Chondrocyte (in vitro differentiated cells): ENCODE measurements at regions not wholly inside any gene's neighbourhood (a gene's known extent, or its start where the extent isn't known, plus 50 kb on each side); places are given as distances from the start of the nearest gene placed in this dataset.

Source experiments
- DNase-seq: peaks from one replicate; pipeline ENCODE4 v3.0.0; 2021; ENCODE audit warnings: mixed read lengths, low spot score
- H3K27ac Mint-ChIP-seq: one replicate; pipeline ENCODE4 v1.8.0; 2021; ENCODE audit warnings: mild to moderate bottlenecking, moderate library complexity, mixed read lengths; ENCODE audit not compliant: unreplicated experiment
- H3K27me3 Mint-ChIP-seq: 2 replicates; pipeline ENCODE4 v1.8.0; 2021; ENCODE audit warnings: low read depth, mixed read lengths
- H3K36me3 Mint-ChIP-seq: 2 replicates; pipeline ENCODE4 v1.8.0; 2021; ENCODE audit warnings: low read depth, mixed read lengths
- H3K4me1 Mint-ChIP-seq: 2 replicates; pipeline ENCODE4 v1.8.0; 2021; ENCODE audit warnings: low read depth, mild to moderate bottlenecking, mixed read lengths
- H3K4me3 Mint-ChIP-seq: one replicate; pipeline ENCODE4 v1.8.0; 2021; ENCODE audit warnings: mild to moderate bottlenecking, moderate library complexity, mixed read lengths; ENCODE audit not compliant: unreplicated experiment
- H3K9me3 Mint-ChIP-seq: 2 replicates; pipeline ENCODE4 v1.8.0; 2021; ENCODE audit warnings: low read depth, mixed read lengths
- TF ChIP-seq, protein P1 (sequence below): fragments of 200-600 bp; sonication (generic); IDR thresholded peaks from 2 replicates; pipeline ENCODE4 v1.5.0; 2021; ENCODE audit warnings: antibody characterized with exemption, mild to moderate bottlenecking, moderate library complexity

DNA sequence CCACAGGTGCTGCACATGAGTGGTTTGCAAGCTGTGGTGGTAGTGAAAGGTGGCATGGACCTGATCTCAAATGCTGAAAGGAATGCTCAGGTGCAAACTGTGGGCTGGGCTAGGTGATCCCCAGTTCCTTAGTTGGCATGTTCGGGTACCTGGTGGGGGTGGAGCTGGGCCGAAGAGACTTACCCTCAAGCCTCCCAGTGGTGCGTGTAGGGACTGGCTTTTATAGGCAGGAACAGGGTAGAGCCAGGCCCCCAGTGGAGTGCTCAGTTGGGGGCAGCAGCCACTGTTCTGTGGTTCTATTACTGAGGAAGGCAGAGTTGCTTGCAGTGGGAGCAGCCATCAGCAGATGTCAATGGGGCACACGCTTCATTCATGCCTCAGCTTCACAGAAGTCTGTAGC is 399.8 kb downstream of the HTR1B start:
- peaks cover 9% of the 10 kb centered on the region for H3K9me3 Mint-ChIP-seq
- H3K27ac Mint-ChIP-seq: no peak overlapping the region
- DNase-seq: peak; percentile 70
- H3K27me3 Mint-ChIP-seq: peaks cover 2% of the 10 kb centered on the region
- TF ChIP-seq, protein P1, sequence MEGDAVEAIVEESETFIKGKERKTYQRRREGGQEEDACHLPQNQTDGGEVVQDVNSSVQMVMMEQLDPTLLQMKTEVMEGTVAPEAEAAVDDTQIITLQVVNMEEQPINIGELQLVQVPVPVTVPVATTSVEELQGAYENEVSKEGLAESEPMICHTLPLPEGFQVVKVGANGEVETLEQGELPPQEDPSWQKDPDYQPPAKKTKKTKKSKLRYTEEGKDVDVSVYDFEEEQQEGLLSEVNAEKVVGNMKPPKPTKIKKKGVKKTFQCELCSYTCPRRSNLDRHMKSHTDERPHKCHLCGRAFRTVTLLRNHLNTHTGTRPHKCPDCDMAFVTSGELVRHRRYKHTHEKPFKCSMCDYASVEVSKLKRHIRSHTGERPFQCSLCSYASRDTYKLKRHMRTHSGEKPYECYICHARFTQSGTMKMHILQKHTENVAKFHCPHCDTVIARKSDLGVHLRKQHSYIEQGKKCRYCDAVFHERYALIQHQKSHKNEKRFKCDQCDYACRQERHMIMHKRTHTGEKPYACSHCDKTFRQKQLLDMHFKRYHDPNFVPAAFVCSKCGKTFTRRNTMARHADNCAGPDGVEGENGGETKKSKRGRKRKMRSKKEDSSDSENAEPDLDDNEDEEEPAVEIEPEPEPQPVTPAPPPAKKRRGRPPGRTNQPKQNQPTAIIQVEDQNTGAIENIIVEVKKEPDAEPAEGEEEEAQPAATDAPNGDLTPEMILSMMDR: no peak
- H3K36me3 Mint-ChIP-seq: peaks cover 1% of the 10 kb centered on the region
- H3K4me3 Mint-ChIP-seq: no peak overlapping the region
- no peaks in the 10 kb centered on the region for H3K4me1 Mint-ChIP-seq

DNA sequence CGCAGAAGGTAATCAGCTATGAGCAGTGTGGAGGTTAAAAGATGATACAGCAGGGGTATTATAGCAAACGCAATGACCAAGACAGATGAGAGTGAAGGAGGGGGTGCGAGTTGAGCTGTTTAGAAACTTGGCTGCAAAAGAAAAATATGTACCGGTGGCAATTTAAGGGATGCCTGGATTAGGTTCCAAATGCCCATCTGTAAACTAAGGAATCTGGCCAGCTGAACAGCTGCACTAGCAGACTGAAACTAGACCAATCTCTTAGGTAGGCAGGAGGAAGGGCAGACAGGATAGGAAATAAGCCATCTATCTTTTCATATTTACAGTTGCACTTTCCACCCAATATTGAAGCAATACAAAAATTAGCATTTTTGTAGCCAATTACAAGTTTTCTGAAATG is 407.6 kb downstream of the HTR1B start:
- TF ChIP-seq, protein P1: no peak
- Mint-ChIP-seq H3K4me1 (no peaks in the 10 kb centered on the region), H3K27me3 (peaks cover 2% of the 10 kb centered on the region), H3K36me3 (peaks cover 4% of the 10 kb centered on the region), H3K9me3 (peaks cover 12% of the 10 kb centered on the region), H3K4me3 (no peak overlapping the region), H3K27ac (no peak overlapping the region)
- no peak for DNase-seq

DNA sequence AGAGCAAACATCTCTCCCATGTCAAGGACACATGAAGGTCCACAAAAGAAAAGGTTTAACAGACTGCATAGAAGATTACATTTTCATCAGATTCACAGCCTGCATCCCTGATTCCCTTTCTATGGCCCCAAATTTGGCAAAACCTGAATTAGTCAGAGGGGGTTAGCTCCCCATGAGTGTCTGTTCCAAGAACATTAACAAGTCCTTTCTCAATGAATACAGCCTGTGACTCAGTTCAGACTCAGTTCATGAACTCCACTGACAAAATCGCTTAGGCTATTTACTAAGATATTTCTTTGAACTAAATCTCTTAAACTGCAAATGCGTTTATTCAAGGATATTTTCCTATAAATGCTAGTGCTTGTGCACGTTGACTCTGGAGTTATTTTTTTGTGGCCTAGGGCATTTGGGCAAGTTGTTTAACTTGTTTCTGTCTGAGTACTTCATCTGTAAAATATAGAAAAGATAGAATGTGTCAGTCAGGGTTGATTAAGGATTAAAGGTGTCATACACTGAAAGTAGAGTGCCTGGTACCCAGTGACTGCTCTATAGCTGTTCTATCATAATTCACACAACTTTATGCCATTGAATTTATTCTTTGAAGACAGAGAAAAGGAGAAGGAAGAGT is 422.6 kb downstream of the HTR1B start:
- H3K4me1 Mint-ChIP-seq: peaks cover 18% of the 10 kb centered on the region
- H3K27me3 Mint-ChIP-seq: no peaks in the 10 kb centered on the region
- peaks cover 20% of the 10 kb centered on the region for H3K9me3 Mint-ChIP-seq
- no peak for DNase-seq
- H3K36me3 Mint-ChIP-seq: peaks cover 3% of the 10 kb centered on the region
- H3K27ac Mint-ChIP-seq: no peak overlapping the region
- no peak overlapping the region for H3K4me3 Mint-ChIP-seq
- TF ChIP-seq, protein P1: no peak

DNA sequence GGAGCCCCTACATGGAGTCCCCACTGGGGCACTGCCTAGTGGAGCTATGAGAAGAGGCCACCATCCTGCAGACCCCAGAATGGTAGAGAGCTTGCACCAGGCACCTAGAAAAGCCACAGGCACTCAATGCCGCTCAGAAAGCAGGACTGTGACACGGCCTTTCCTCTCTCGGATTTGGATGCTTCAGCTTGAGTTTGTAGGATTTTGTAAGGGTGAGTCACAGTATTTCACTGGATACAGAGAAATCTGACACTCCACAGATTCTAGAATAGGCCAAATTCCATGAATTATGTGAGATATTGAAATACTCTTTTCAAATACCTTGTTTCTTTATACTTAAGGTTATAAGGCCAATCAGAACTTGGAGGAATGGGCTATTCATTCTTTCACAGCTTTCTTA is 424.5 kb downstream of the HTR1B start:
- peaks cover 3% of the 10 kb centered on the region for H3K36me3 Mint-ChIP-seq
- H3K4me1 Mint-ChIP-seq: peaks cover 24% of the 10 kb centered on the region
- DNase-seq: no peak
- no peaks in the 10 kb centered on the region for H3K27me3 Mint-ChIP-seq
- H3K9me3 Mint-ChIP-seq: peaks cover 20% of the 10 kb centered on the region
- H3K27ac Mint-ChIP-seq: no peak overlapping the region
- TF ChIP-seq, protein P1: no peak
- no peak overlapping the region for H3K4me3 Mint-ChIP-seq

DNA sequence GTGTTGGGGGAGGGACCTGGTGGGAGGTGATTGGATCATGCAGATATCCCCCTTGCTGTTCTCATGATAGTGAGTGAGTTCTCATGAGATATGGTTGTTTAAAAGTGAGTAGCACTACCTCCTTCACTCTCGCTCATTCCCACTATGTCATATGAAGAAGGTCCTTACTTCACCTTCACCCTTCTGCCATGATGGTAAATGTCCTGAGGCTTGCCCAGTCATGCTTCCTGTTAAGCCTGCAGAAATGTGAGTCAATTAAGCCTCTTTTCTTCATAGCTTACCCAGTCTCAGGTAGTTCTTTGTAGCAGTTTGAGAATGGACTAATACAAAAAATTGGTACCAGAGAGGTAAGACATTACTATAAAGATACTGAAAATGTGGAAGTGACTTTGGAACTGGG is 425.9 kb downstream of the HTR1B start:
- no peaks in the 10 kb centered on the region for H3K27me3 Mint-ChIP-seq
- TF ChIP-seq, protein P1: no peak
- no peak for DNase-seq
- peaks cover 18% of the 10 kb centered on the region for H3K9me3 Mint-ChIP-seq
- no peak overlapping the region for H3K4me3 Mint-ChIP-seq
- H3K27ac Mint-ChIP-seq: no peak overlapping the region
- H3K4me1 Mint-ChIP-seq: peaks cover 32% of the 10 kb centered on the region
- peaks cover 3% of the 10 kb centered on the region for H3K36me3 Mint-ChIP-seq
